Sigmoid colon (tissue), 4 donors: ENCODE measurements at regions not wholly inside any gene's neighbourhood (a gene's known extent, or its start where the extent isn't known, plus 50 kb on each side); places are given as distances from the start of the nearest gene placed in this dataset.

Experiments used
- POLR2A ChIP-seq, 2 donors: fragments of 450-650 bp; IDR thresholded peaks; one replicate each; pipeline ENCODE4 v1.6.1; 2016; ENCODE audit warnings: antibody characterized with exemption in 2 of 2, mild to moderate bottlenecking in 2 of 2, moderate library complexity in 2 of 2
- POLR2AphosphoS5 ChIP-seq, 4 donors: sonication (generic); formaldehyde crosslinking; IDR thresholded peaks; one replicate each; pipeline ENCODE4 v1.6.1; 2017; ENCODE audit warnings: antibody characterized with exemption in 4 of 4
- TF ChIP-seq, protein P1 (sequence below), 4 experiments: fragments of 450-650 bp in 3 of 4; fragments of 200-600 bp in 1 of 4; IDR thresholded peaks; one replicate each; pipeline ENCODE4 v1.5.1; 2016 to 2019; ENCODE audit warnings: antibody characterized with exemption in 4 of 4, mild to moderate bottlenecking in 3 of 4, moderate library complexity in 2 of 4

DNA sequence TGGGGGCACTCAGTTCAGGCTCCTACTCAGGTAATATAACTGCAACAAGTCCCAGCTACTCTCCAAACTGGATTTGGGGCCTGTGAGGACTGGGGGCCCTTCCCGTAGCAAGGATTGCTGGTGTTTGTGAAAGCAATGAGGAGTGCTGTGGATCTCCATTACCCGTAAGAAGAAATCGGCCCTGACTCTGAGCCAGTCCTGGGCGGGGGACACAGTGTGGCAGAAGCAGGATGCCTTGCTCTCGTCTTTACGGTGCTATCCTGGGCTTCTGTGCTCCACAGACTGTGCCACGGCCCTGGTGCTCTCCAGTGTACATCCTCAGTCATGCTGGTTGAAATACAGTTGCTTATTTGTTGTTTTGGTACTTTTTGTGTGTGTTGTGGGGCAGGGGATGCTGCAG is 172.9 kb downstream of the NDUFA10 start:
- TF ChIP-seq, protein P1, sequence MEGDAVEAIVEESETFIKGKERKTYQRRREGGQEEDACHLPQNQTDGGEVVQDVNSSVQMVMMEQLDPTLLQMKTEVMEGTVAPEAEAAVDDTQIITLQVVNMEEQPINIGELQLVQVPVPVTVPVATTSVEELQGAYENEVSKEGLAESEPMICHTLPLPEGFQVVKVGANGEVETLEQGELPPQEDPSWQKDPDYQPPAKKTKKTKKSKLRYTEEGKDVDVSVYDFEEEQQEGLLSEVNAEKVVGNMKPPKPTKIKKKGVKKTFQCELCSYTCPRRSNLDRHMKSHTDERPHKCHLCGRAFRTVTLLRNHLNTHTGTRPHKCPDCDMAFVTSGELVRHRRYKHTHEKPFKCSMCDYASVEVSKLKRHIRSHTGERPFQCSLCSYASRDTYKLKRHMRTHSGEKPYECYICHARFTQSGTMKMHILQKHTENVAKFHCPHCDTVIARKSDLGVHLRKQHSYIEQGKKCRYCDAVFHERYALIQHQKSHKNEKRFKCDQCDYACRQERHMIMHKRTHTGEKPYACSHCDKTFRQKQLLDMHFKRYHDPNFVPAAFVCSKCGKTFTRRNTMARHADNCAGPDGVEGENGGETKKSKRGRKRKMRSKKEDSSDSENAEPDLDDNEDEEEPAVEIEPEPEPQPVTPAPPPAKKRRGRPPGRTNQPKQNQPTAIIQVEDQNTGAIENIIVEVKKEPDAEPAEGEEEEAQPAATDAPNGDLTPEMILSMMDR (IDR thresholded peaks at IDR 0.05), result no peak
- TF ChIP-seq POLR2A (IDR thresholded peaks at IDR 0.05) (no peak), POLR2AphosphoS5 (IDR thresholded peaks at IDR 0.05) (no peak)
